HG03565 (cell line): ENCODE measurements at regions not wholly inside any gene's neighbourhood (a gene's known extent, or its start where the extent isn't known, plus 50 kb on each side); places are given as distances from the start of the nearest gene placed in this dataset.
"Not testable (repeated sequence)": the region's sequence is repeated elsewhere in the genome, so short reads cannot be mapped to it uniquely, and the experiment has no call there.

Experiments
- ATAC-seq: cut with Tn5 transposase; IDR thresholded peaks from one replicate; pipeline ENCODE4 v1.9.1; 2021; ENCODE audit warnings: mild to moderate bottlenecking, moderate library complexity; ENCODE audit not compliant: unreplicated experiment

DNA sequence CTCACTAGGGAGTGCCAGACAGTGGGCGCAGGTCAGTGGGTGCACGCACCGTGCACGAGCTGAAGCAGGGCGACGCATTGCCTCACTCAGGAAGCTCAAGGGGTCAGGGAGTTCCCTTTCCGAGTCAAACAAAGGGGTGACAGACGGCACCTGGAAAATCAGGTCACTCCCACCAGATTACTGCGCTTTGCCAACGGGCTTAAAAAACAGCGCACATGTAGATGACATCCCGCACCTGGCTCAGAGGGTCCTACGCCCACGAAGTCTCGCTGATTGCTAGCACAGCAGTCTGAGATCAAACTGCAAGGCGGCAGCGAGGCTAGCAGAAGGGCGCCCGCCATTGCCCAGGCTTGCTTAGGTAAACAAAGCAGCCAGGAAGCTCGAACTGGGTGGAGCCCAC lies 428.5 kb upstream of the SLC39A10 start:
- not testable (repeated sequence) for ATAC-seq

DNA sequence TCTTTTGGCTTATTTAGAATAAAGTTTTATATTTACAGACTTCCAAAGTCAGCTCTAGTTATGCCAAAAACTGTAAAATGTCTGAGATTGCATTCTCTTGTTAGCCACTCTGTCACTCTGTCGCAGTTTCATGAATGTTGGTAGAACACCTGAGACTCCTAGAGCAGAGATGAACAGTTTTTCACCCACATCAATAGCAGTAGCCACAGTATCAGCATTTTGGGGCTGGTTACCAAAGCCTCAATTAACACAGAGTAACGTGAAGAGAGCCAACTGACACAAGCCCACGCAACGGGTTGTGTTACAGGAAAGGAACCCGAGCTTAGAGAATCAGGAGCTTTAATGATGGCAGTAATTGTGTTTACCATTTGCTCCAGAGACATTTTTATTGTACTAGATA lies 443.0 kb upstream of the SLC39A10 start:
- ATAC-seq = no peak

DNA sequence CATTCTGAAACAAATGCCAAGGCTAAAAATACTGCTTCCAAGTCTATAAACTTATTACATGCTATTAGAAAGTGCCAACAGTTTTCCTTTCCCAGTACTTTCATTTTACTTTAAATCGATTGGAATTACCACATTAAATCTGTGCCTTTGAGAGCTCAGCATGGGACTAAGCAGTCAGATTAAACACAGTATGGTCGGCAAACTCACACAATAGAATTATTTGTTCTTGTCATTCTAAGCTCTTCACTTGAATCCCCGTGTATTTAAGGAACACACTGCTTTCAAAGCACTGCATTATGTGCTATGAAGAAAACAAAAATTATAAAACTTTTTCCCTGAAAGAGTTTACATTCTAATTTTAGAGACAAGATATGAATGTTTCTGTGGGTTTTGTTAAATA lies 444.4 kb upstream of the SLC39A10 start:
- no peak for ATAC-seq

DNA sequence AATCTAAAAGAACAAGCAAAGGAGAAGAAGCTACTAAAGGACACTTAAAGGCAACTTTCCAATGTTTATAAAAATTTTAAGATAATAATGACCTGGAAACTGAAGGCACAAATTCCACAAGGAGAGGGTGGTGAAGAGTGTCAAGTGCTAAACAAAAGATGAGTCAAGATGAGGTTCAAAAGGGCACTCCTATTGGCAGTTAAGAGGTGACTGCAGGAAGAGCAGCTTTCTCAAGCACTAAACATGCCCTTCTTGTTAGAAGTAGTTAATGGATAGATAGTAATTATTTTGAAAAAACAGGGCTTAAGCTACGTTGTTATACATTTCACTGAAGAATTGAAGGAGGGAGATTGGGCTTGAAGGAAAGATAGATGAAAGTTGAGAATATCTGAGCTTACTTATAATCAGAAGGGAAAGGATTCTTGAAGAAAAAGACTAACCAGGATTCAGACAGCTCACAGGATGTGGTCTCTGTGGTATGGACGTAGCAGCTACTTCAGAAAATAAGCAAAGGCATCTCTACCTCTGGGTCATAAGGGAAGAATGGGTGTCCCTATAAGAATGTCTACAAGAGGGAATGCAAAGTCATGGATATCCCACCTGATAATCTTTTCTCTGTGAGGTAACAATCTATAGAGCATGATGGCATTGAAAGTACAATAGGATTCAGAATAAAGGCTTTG lies 454.7 kb upstream of the SLC39A10 start:
- no peak for ATAC-seq

DNA sequence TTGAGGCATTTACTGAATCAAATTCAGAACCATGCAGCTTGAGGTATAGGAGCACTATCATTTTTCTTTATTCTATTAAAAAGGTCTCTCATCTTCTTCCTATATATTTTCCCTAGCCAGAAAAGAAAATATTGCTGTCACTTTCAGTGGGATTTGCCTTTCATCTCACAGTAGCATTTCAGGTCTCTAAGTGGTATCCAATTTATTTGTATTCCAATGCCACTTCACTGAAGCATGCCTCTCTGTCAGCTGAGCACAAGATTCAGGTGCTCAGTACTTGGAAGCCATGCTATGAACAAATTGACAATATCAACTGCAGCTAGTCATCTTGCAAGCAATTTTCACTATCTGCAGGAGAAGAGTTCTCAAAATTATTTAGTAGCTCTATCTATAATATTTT lies 457.2 kb upstream of the SLC39A10 start:
- no peak for ATAC-seq

DNA sequence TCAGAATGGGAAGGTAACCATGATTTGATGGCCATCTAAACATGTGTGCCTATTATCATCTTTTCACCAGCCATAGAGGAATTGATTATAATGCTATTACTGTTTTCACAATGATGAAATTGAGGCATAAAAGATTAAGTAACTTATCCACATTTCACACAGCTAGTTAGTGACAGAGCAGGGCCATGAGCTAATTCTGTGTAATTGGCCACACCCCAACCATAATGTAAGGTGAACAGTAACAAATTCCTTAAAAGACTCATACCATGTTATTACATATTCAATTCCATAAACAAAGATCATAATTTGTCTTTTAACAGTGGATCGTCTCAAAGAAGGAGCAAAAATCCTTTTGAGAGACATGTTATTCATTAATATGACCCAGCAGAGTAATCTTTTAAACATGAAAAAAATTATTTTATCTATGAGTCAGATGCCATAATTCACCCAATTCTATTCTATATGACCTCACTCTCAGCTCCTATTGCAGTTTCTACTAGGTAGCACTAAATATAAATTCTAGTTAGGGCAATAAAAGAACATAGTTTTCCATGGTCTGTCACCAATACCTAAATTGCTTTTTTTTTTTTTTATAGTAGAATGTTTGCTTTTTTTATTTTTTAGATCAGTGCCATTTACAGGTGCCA lies 475.8 kb upstream of the SLC39A10 start:
- no peak for ATAC-seq

DNA sequence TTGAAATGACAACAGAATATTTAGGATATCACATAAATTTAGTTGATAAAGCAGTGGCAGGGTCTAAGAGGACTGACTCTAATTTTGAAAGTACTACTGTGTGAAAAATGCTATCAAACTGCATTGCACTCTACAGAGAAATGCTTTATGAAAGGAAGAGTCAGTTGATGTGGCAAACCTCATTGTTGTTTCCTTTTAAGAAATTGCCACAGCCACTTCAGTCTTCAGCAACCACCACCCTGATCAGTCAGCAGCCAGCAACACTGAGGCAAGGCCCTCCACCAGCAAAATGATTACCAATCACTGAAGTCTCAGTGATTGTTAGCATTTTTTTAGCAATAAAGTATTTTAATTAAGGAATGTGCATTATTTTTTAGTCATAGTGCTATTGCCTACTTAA lies 488.7 kb upstream of the SLC39A10 start:
- no peak for ATAC-seq

DNA sequence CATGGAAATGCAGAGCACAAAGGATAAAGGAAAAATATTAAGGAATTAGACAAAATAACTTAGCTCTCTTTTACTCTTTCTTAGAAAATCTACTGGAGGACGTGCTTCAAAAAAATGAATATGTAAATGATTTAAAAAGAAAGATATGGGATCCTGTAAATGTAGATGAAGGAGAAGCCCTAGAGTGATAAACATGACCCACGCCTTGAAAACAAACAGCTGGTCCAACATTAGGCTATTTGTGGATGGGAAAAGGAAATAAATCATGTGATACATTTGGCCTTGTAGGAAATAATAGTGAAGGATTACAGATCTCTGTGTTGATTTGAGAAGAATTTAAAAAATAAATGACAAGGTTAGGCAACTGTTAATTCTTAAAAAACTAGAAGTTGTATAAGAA lies 492.1 kb upstream of the SLC39A10 start:
- ATAC-seq = no peak

DNA sequence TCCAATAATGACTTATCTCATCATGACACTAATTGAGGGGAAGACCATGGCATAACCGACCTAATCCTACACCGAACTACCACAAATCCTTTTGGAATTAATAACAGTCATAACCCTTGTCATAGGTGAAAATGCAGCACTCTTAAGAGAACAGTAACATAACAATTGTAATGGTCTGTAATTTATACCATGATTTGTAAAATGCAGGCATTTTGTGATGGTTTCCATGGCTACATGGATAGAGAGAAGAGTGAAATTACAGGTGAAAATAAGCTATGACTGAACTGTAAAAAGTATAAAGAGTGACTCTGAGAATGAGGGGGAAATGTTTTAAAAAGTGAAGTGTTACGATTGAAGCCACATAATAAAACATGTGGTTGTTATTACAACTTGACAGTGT lies 494.1 kb upstream of the SLC39A10 start:
- ATAC-seq = no peak

DNA sequence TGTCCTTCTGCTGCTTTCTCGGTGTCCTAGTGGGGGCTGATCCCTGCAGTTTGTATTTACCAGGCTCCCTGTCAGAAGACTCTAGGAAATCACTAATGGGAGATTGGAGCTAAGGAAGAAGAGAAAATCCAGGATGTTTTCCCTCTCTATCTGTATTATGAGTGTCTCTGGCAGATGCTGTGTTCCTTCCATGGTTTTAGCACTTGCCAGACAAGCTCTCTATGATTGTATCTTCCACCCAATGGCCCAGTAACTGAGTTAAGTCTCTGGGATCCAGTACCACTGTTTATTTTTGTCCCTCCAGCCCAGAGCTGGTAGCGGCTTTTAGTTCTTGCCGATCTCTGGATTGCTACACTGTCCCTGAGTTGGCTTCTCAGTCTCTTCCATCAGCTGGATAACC lies 494.8 kb upstream of the SLC39A10 start:
- ATAC-seq = no peak

DNA sequence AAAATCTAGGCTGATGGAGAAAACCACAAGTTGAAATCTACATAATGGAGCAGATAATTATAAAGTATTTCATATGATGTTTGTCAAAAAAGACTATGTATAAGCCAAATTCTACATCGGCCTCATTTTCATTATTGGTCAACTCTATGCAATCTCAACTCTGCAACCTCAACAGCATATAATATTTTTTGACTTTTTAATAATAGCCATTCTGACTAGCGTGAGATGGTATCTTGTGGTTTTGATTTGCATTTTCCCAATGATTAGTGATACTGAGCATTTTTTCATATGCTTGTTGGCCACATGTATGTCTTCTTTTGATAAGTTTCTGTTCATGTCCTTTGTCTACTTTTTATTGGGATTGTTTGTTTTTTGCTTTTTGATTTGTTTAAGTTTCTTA lies 496.1 kb upstream of the SLC39A10 start:
- no peak for ATAC-seq

DNA sequence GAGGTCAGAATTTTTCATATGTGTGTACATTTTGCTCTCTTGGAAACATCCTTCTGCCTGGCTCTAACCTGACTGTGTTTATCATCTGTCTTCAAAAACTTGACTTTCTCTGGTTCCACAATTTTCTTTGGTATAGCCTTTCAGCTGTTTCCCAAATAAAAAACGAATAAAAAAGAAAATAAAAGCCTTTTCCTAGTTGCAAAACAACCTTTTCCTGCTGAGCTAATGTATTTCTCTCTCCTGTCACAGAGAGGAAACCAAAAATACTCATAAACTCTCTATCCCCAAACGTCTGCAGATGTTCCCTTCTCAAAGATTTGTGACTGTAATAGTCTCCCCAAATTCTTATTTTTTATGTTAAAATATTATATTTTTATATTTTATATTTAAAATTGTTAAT lies 505.3 kb upstream of the SLC39A10 start:
- no peak for ATAC-seq

DNA sequence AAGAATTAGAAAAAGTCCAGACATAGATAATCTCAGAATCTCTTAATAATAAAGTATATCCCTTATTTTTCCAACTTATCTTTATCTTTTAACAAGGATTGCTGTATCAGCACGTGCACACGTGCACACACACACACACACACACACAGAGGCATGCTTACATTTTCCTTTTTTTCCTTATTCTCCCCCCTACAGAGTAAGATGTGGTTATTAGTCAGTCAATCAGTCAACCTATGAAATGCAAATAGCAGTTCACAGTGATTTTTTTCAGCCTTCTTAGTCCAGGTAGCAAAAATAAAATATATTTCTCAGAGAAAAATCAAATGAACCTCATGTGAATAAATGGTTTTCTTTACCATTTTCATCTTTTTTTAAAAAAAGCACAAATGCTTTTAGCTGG lies 506.2 kb upstream of the SLC39A10 start:
- no peak for ATAC-seq

DNA sequence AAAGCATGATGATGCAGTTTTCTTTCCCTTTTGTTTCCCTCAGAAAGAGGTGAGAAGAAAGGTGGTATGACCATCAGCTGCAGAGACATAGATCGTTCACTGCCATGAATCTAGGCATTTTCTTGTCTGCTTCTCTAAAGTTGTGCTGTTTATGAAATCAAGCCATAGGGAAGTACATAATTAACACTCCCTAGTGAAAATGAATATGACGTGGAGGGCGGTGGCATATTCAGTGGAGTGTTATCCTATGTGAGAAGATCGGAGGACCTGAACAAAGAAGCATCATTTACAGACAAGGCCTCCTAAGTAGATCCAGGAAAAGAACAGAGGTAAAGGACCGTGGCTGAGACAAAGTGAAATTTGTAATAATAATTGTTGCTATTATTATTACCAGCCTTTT lies 509.0 kb upstream of the SLC39A10 start:
- ATAC-seq = no peak

DNA sequence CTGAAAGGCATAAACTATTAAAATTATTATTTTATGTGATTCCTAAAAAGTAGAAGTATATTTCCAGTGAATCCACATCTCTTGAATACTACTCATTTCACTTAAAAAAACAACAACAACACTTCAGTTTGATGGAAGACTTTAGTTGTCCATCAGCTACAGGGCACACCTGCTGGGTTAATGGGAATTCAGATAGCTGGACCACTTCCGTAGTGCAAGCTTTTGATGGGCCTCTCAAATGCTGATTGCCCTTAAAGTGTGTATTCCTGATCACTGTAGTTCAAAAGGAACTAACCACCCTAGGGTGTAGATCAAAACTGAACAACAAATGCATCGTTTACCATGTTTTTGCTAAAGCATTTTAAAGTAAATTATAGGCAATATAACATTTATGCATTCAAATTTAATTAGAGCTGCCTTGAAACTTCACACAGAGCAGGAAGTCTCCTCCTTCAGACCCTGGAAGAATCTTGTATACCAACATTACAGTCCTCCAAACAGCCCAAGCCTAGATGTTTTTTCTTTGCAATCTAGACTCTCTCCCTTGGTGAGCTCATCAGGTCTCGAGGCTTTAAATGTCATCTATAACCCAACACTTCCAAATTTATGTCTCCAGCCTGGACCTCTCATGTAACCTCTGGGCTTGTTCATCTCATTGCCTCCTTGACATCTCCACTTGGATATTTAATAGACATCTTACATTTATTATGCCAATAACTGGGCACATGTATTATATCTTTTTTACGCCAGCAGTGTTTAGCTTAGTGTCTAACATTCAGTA lies 510.1 kb upstream of the SLC39A10 start:
- no peak for ATAC-seq

DNA sequence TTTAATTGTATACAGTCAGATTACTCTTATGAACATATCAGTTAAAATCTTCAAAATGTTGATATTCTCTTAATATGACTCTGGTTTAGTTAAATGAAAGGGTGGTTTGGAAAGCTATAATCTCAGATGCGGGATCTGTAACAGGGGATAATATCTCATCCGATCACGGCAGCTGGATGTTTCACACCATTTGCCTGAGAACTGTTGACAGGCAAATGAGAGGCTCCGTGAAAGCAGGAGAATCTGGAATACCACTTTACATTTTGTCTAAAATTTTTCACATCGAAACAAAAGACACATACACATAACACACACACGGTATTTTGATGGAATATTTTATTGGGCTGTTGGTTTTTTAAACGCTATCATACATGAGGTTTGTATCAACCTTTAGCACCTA lies 518.6 kb upstream of the SLC39A10 start:
- no peak for ATAC-seq

DNA sequence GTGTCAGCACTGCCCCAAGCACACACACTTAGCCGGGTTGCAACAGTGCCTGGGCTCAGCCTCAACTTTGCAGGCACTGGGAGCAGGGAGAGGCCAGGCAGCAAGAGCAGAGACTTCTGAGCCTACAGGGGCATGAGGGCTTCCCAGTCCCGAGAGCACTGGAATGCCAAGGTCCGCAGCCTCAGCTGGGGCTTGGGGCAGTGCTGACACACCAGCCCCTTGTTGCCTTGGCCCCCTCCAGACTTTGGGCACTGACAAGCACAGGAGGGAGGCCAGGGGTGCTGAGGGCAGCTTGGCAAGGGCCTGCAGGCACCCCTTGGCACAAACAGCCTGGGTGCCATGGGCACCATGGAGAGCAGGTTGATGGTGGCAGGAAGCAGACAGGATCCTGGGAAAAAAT lies 531.1 kb upstream of the SLC39A10 start:
- not testable (repeated sequence) for ATAC-seq

DNA sequence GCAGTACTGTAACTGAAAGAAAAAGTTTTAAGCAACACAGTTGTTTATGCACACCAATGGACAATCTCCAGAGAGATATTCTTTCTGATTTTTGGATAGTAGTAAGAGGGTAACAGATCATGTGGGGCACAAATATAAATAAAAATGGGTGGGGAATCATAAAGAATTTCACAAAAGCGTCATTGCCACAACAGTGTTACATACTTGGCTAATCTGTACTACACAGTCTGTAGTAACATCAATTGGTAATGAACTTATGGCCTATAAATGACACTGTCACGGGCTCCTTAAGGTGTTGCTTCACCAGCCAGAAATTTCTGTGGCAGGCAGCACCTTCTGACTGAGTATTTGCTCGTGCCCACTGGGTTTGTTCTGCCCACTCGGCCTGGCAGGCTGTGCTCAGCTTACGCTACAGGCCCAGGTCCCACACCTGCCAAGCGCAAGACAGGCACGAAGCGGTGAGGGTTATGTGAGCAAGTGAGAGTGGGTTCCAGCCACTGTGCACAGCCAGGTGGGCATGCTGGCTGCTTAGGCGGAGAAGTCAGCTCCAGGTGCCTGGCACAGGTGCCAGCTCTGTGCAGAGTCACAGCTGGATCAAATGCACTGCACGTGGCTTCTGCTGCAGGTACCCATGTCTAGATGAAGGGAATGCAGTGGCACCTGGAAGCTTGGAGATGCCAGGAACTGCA lies 532.5 kb upstream of the SLC39A10 start:
- no peak for ATAC-seq

DNA sequence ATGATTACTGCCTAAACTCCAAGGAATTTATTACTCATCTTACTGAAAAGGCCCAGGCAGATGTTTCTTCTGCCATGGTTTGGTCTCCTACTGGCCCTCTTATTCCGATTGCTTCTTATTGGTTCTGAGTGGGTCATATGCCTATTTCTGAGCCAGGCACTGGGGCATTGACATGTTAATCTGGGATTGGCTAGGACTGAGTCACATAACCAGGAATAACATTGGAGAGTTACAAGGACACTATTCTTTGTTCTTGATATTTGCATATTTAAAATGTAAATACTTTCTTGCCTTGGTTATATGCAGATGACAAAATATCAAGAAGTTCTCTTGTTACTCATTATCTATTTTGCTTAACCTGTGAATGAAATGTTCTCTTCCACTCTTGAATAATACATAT lies 534.4 kb upstream of the SLC39A10 start:
- ATAC-seq = no peak

DNA sequence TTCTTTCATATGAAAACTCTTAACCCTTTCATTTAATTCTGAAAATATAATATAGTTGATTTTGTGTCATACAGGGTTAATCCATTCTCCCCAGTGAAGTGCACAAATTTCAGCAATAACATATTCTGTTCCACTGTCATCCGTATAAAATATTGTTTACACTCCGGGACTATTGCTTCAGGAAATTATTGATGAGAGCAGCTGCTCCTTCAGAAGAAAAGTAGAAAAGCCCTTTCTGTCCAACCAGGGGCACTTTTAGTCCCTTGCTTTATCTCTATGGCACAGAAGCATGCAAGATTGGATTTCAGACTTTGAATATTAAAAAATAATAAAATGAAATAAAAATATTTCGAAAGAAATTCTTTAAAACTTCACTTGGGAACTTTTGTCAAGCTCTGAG lies 535.7 kb upstream of the SLC39A10 start:
- no peak for ATAC-seq

DNA sequence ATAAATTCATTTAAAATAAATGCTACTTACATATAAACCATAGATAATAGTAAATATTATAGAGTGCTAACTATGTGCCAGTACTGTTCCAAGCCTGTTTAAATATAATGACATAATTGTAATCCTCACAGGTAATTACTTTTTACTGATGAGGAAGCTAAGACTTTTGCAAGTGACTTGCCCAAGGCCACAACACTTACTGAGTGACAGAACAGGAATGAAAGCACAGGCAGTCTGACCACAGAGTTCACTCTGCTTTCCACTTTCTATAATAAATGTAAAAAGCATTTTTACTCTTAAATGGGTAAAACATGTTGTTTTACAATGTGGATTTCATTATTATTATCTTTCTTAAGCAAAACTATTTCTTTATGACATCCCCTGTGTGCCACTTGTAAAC lies 537.8 kb upstream of the SLC39A10 start:
- ATAC-seq = no peak

DNA sequence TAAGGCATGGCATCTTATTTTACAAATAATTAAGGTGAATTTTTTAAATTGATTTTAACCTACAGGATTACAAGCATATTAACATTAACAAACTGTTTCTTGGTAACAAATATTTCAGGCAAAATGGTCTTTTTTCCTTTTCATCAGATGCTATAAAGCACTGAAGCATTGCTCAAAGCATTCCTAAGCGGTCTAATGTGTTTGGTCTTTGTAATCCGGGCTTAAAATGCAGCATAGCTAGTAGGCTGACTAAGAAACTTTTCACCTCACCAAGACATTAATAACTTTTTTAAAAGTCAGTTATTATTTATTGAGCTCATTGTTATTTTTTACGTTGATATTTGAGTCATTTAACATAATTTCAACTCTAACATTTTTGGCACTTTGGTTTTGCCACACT lies 538.8 kb upstream of the SLC39A10 start:
- no peak for ATAC-seq
